ENCODE measurements at regions not wholly inside any gene's neighbourhood (a gene's known extent, or its start where the extent isn't known, plus 50 kb on each side); places are given as distances from the start of the nearest gene placed in this dataset.

DNA sequence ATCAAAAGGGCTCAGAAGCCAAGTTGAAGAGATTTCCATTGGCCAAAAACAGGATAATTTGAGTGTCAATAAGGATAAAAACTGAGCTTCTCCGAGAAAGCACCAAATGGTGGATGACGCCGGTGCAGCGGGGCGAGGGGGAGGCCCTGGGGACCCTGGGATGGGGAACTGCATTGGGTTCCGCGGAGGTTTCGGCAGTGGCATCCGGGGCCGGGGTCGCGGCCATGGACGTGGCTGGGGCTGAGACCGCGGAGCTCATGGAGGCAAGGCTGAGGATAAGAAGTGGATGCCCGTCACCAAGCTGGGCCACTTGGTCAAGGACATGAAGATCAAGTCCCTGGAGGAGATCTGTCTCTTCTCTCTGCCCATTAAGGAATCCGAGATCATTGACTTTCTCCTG lies 97.2 kb downstream of the DMRTA2 start:
- no peak for TF ChIP-seq POLR2AphosphoS5 (IDR thresholded peaks at IDR 0.05; ENCODE audit: low read depth, low read length)
- TF ChIP-seq SRF (IDR thresholded peaks at IDR 0.05; ENCODE audit: low read depth): no peak
- TF ChIP-seq, protein P1, sequence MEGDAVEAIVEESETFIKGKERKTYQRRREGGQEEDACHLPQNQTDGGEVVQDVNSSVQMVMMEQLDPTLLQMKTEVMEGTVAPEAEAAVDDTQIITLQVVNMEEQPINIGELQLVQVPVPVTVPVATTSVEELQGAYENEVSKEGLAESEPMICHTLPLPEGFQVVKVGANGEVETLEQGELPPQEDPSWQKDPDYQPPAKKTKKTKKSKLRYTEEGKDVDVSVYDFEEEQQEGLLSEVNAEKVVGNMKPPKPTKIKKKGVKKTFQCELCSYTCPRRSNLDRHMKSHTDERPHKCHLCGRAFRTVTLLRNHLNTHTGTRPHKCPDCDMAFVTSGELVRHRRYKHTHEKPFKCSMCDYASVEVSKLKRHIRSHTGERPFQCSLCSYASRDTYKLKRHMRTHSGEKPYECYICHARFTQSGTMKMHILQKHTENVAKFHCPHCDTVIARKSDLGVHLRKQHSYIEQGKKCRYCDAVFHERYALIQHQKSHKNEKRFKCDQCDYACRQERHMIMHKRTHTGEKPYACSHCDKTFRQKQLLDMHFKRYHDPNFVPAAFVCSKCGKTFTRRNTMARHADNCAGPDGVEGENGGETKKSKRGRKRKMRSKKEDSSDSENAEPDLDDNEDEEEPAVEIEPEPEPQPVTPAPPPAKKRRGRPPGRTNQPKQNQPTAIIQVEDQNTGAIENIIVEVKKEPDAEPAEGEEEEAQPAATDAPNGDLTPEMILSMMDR (IDR thresholded peaks at IDR 0.05 in 2 of 3, conservative IDR thresholded peaks at IDR 0.05 in 1 of 3; ENCODE audit: borderline replicate concordance in 1 of 3, insufficient read depth in 1 of 3, low read depth in 2 of 3, low read length in 2 of 3): no peak
- TF ChIP-seq ZNF274 (IDR thresholded peaks at IDR 0.05; ENCODE audit: low read depth, low read length): no peak
- TF ChIP-seq, protein P2, sequence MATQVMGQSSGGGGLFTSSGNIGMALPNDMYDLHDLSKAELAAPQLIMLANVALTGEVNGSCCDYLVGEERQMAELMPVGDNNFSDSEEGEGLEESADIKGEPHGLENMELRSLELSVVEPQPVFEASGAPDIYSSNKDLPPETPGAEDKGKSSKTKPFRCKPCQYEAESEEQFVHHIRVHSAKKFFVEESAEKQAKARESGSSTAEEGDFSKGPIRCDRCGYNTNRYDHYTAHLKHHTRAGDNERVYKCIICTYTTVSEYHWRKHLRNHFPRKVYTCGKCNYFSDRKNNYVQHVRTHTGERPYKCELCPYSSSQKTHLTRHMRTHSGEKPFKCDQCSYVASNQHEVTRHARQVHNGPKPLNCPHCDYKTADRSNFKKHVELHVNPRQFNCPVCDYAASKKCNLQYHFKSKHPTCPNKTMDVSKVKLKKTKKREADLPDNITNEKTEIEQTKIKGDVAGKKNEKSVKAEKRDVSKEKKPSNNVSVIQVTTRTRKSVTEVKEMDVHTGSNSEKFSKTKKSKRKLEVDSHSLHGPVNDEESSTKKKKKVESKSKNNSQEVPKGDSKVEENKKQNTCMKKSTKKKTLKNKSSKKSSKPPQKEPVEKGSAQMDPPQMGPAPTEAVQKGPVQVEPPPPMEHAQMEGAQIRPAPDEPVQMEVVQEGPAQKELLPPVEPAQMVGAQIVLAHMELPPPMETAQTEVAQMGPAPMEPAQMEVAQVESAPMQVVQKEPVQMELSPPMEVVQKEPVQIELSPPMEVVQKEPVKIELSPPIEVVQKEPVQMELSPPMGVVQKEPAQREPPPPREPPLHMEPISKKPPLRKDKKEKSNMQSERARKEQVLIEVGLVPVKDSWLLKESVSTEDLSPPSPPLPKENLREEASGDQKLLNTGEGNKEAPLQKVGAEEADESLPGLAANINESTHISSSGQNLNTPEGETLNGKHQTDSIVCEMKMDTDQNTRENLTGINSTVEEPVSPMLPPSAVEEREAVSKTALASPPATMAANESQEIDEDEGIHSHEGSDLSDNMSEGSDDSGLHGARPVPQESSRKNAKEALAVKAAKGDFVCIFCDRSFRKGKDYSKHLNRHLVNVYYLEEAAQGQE (IDR thresholded peaks at IDR 0.05; ENCODE audit: low read depth): no peak
- no peak for TF ChIP-seq CBX3 (IDR thresholded peaks at IDR 0.05; ENCODE audit: low read depth)
